ENCODE measurements at regions not wholly inside any gene's neighbourhood (a gene's known extent, or its start where the extent isn't known, plus 50 kb on each side); places are given as distances from the start of the nearest gene placed in this dataset.

DNA sequence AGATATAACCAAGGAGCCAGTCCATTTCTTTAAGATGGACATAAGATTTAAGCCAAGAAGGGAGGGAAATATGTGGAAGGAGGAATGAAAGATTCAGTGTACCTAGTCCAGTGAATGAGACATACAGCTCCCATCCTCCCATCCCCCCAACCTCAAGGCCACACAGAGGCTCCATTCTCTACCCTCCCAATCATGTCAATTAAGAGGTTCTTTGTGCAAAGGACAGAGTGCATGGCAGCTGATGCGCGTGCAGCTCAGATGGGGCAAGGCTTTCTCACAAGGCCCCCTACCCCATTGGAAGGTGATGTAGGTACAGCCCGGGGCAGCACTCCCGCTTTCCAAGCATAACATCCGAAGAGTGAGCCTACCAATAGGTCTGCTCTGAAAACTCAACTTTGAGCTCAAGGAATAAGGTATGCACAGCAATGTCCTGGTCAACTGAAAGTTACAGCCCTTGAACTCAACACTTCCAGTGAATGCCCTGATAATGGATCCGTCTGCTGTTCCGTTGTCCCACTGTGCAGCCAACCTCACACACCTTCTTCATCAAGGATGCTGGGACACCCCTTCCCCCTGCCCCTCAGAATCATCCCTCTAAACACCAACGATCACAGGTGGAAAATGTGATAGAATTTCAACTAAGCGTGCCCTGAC is 458.1 kb downstream of the SOX9 start:
- TF ChIP-seq CTCF (conservative IDR thresholded peaks at IDR 0.05; ENCODE audit: low read depth, low read length), result no peak
- TF ChIP-seq EZH2 (IDR thresholded peaks at IDR 0.05; ENCODE audit: low read length, unreplicated experiment), result no peak

Measured in PC-3 (cell line).